NB4 (cell line): ENCODE measurements at regions not wholly inside any gene's neighbourhood (a gene's known extent, or its start where the extent isn't known, plus 50 kb on each side); places are given as distances from the start of the nearest gene placed in this dataset.

Experiments
- CTCF ChIP-seq: IDR thresholded peaks from one replicate; pipeline ENCODE4 v1.5.1; 2012; ENCODE audit warnings: low read depth, low read length
- MYC ChIP-seq: IDR thresholded peaks from 2 replicates; pipeline ENCODE4 v1.6.1; 2011; ENCODE audit warnings: low read depth, low read length
- POLR2A ChIP-seq: IDR thresholded peaks from 2 replicates; pipeline ENCODE4 v1.6.1; 2011; ENCODE audit warnings: mild to moderate bottlenecking; ENCODE audit not compliant: insufficient read length; ENCODE audit errors: extremely low read depth

GRCh38 chr4:18816228-18816895 is 794.8 kb upstream of the LCORL start:
- TF ChIP-seq CTCF (no peak), POLR2A (no peak), MYC (no peak)
